ENCODE measurements at regions not wholly inside any gene's neighbourhood (a gene's known extent, or its start where the extent isn't known, plus 50 kb on each side); places are given as distances from the start of the nearest gene placed in this dataset.

GRCh38 chr2:57570961-57571360, 475.6 kb upstream of the VRK2 start:
- no peak for TF ChIP-seq CTCF (IDR thresholded peaks at IDR 0.05)
- no peak for TF ChIP-seq POLR2A (IDR thresholded peaks at IDR 0.05)
